Left lung (tissue), 4 donors: ENCODE measurements at regions not wholly inside any gene's neighbourhood (a gene's known extent, or its start where the extent isn't known, plus 50 kb on each side); places are given as distances from the start of the nearest gene placed in this dataset.
A peak's percentile ranks its signal among the peaks of the same experiment; 100 is the strongest.

Experiments
- ATAC-seq: fragments of 200-7000 bp; cut with Tn5 transposase; one replicate; pipeline ENCODE4 v1.9.1; 2020; ENCODE audit warnings: moderate library complexity
- DNase-seq, 4 donors: peaks; one replicate each; pipeline ENCODE4 v3.0.0-alpha.2; 2013 to 2020
- H3K27ac ChIP-seq, 2 donors: fragments of 200-600 bp; sonication (generic) in 1 of 2; one replicate each; pipeline versions ENCODE4 v1.5.0 to v1.8.0; 2020 to 2021
- H3K27me3 ChIP-seq, 2 donors: fragments of 200-600 bp; sonication (generic) in 1 of 2; one replicate each; pipeline versions ENCODE4 v1.5.0 to v1.8.0; 2020 to 2021
- H3K36me3 ChIP-seq, 2 donors: fragments of 200-600 bp; sonication (generic) in 1 of 2; one replicate each; pipeline versions ENCODE4 v1.5.0 to v1.8.0; 2020 to 2021
- H3K4me1 ChIP-seq, 2 donors: fragments of 200-600 bp; one replicate each; pipeline ENCODE4 v1.8.0; 2021
- H3K4me3 ChIP-seq, 2 donors: fragments of 200-600 bp; sonication (generic) in 1 of 2; one replicate each; pipeline versions ENCODE4 v1.5.0 to v1.8.0; 2020 to 2021; ENCODE audit warnings: mild to moderate bottlenecking in 1 of 2
- H3K9me3 ChIP-seq, 2 donors: fragments of 200-600 bp; sonication (generic) in 1 of 2; one replicate each; pipeline versions ENCODE4 v1.5.0 to v1.8.0; 2020 to 2021
- CTCF ChIP-seq, 2 donors: fragments of 200-600 bp; sonication (generic) in 1 of 2; IDR thresholded peaks; one replicate each; pipeline versions ENCODE4 v1.5.0 to v1.8.0; 2021; ENCODE audit warnings: antibody characterized with exemption in 2 of 2
- intact Hi-C, 2 donors: fragments of 100-400 bp; cut with DNase I; formaldehyde crosslinking; loops; one replicate each; pipeline versions ENCODE4 v1.11.2 to v1.14.2; 2022
- donor health status: DM: no; HTN: yes; CAD: no.
- donor health status: DM: no; HTN: no; CAD: no.

- Histone ChIP-seq H3K4me1 (no peaks in the 10 kb centered on the region), H3K27me3 (no peaks in the 10 kb centered on the region), H3K4me3 (no peak overlapping the region), H3K36me3 (no peaks in the 10 kb centered on the region), H3K9me3 (no peaks in the 10 kb centered on the region), H3K27ac (no peak overlapping the region)
- ATAC-seq: peak; percentile 93
- DNase-seq: peak; percentile 18 to 87 (median 38)
- intact Hi-C loops: loop anchor here in 1 of 2 donors (10.0 kb wide), 1 partner anchor 440 kb away; no protein-coding TSS in a partner anchor
- peak; percentile 66 to 68 for TF ChIP-seq CTCF (IDR thresholded peaks at IDR 0.05)
These were observed 466.5 kb downstream of the METTL4 start for GRCh38 chr18:2104620-2105462.

- intact Hi-C loops: loop anchor here in 1 of 2 donors (10.0 kb wide), 1 partner anchor 436 kb away; no protein-coding TSS in a partner anchor
- Histone ChIP-seq H3K9me3 (no peaks in the 10 kb centered on the region), H3K27ac (no peak overlapping the region), H3K36me3 (no peaks in the 10 kb centered on the region), H3K27me3 (no peaks in the 10 kb centered on the region), H3K4me1 (no peaks in the 10 kb centered on the region), H3K4me3 (no peak overlapping the region)
- no peak for ATAC-seq
- DNase-seq: no peak
- no peak for TF ChIP-seq CTCF (IDR thresholded peaks at IDR 0.05)
These were observed 462.7 kb downstream of the METTL4 start for GRCh38 chr18:2108591-2108990.

DNA sequence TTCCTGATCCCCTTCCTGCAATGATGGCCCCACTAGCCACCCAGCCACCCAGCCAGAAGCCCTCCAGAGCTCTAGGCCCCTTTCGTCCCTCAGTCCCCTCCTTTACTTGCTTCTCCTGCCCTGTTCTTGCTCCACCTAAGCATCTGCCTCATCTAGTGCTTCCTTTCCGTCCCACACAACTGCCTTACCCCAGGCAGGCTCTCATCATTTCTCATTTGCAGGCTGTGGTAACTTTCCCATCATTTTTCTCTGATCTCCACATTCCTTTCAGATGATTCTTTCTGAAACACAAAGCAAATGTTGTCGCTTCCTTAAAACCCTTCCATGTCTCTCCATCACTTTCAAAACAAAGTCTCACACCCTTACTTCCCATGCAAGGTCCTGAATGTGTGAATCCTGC, 459.8 kb downstream of the METTL4 start:
- Histone ChIP-seq H3K4me3 (no peak overlapping the region), H3K27ac (no peak overlapping the region), H3K4me1 (no peaks in the 10 kb centered on the region), H3K27me3 (peaks cover 0 to 6% of the 10 kb centered on the region in 2 donors), H3K36me3 (no peaks in the 10 kb centered on the region), H3K9me3 (no peaks in the 10 kb centered on the region)
- ATAC-seq (no peak), DNase-seq (no peak)
- intact Hi-C loops: no loop called here
- TF ChIP-seq CTCF (IDR thresholded peaks at IDR 0.05): no peak

DNA sequence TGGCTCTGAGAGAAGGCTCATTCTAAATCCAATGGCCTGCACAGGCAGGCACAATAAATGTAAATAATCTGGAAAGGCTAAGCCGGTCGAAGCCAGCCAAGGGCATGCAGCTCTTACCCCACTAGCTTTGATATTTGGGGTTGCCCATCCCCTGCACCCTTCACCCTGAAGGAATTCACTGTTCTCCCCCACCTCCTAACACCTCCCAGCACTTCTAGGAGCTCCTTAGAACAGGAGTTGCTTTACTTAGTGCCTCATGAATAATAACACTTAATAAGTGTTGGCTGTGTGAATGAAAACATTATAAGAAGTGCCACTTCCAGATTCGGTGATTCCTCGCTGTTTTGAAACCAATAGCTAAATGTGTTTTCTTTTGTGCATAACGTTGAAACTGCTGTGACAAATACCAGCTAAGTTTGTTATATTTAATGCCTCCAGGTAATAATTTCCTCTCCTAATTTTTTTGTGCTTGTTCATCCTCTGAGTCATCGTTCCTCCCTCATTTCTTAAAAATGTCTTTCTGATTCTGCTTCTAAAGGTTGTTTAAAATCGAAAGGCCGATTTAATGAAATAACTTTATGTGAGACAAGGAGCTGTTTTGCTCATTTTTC, 458.8 kb downstream of the METTL4 start:
- no peak overlapping the region for H3K4me3 ChIP-seq
- H3K27ac ChIP-seq: no peak overlapping the region
- no peak for TF ChIP-seq CTCF (IDR thresholded peaks at IDR 0.05)
- H3K36me3 ChIP-seq: no peaks in the 10 kb centered on the region
- H3K9me3 ChIP-seq: no peaks in the 10 kb centered on the region
- intact Hi-C loops: no loop called here
- H3K27me3 ChIP-seq: peaks cover 0 to 6% of the 10 kb centered on the region in 2 donors
- DNase-seq (no peak), ATAC-seq (peak; percentile 82)
- no peaks in the 10 kb centered on the region for H3K4me1 ChIP-seq

DNA sequence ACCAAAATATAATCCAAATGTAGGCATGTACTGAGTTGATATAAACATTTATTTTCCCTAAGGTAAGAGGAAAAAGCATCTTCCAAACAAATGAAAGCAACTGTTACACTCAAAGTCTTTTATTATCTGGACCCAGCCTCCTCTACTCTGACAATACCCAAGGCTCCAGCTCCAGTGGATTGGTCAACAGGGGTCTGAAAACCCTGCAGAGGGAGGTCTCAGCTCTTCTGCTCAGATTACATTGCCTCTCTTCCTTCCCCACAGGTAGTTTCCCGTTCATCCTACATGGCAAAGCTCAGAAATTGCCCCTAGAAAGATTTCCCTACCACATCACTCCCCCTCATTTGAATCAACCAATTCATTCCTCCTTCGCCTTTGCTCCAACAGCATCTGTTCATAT, 457.0 kb downstream of the METTL4 start:
- Histone ChIP-seq H3K4me3 (no peak overlapping the region), H3K27me3 (peaks cover 0 to 6% of the 10 kb centered on the region in 2 donors), H3K9me3 (no peaks in the 10 kb centered on the region), H3K4me1 (no peaks in the 10 kb centered on the region), H3K36me3 (no peaks in the 10 kb centered on the region), H3K27ac (no peak overlapping the region)
- intact Hi-C loops: no loop called here
- ATAC-seq (no peak), DNase-seq (no peak)
- no peak for TF ChIP-seq CTCF (IDR thresholded peaks at IDR 0.05)
